ENCODE measurements at regions not wholly inside any gene's neighbourhood (a gene's known extent, or its start where the extent isn't known, plus 50 kb on each side); places are given as distances from the start of the nearest gene placed in this dataset.
"Not testable (repeated sequence)": the region's sequence is repeated elsewhere in the genome, so short reads cannot be mapped to it uniquely, and the experiment has no call there.

GRCh38 chr20:43352996-43353395, 104.7 kb upstream of the SRSF6 start:
- Histone ChIP-seq H3K9me3 (ENCODE audit: control insufficient read depth in 2 of 3, insufficient read depth in 1 of 3, low read length in 3 of 3) (no peaks in the 10 kb centered on the region), H3K36me3 (ENCODE audit: control insufficient read depth in 2 of 3, insufficient read depth in 3 of 3, low read length in 3 of 3) (no peaks in the 10 kb centered on the region), H3K9ac (ENCODE audit: low read length in 3 of 3) (no peak overlapping the region), H3K27me3 (ENCODE audit: control insufficient read depth, insufficient read depth, low read length) (no peaks in the 10 kb centered on the region), H3K4me1 (ENCODE audit: control insufficient read depth in 2 of 3, insufficient read depth in 2 of 3, low read depth in 1 of 3, low read length in 3 of 3) (no peaks in the 10 kb centered on the region), H3K27ac (ENCODE audit: low read depth in 2 of 2, low read length in 2 of 2) (no peak overlapping the region), H3K4me3 (ENCODE audit: low read length in 3 of 3) (no peak overlapping the region)
- no peak for DNase-seq
- no peak for FAIRE-seq
- intact Hi-C loops (cut with DNase I) = no loop called here
- no peak for TF ChIP-seq CTCF (IDR thresholded peaks at IDR 0.05; ENCODE audit: borderline replicate concordance, extremely low read depth, insufficient read depth)

- FAIRE-seq; H3K4me1 ChIP-seq (ENCODE audit: control insufficient read depth in 2 of 3, insufficient read depth in 2 of 3, low read depth in 1 of 3, low read length in 3 of 3); H3K9ac ChIP-seq (ENCODE audit: low read length in 3 of 3); H3K4me3 ChIP-seq (ENCODE audit: low read length in 3 of 3); DNase-seq; H3K27ac ChIP-seq (ENCODE audit: low read depth in 2 of 2, low read length in 2 of 2); intact Hi-C loops (cut with DNase I); H3K36me3 ChIP-seq (ENCODE audit: control insufficient read depth in 2 of 3, insufficient read depth in 3 of 3, low read length in 3 of 3); H3K27me3 ChIP-seq (ENCODE audit: control insufficient read depth, insufficient read depth, low read length); H3K9me3 ChIP-seq (ENCODE audit: control insufficient read depth in 2 of 3, insufficient read depth in 1 of 3, low read length in 3 of 3): not testable (repeated sequence)
These were observed 107.0 kb upstream of the SRSF6 start for GRCh38 chr20:43350694-43351093.

- no peak for FAIRE-seq
- no peak overlapping the region for H3K27ac ChIP-seq (ENCODE audit: low read depth in 2 of 2, low read length in 2 of 2)
- TF ChIP-seq CTCF (IDR thresholded peaks at IDR 0.05; ENCODE audit: borderline replicate concordance, extremely low read depth, insufficient read depth) = no peak
- no peaks in the 10 kb centered on the region for H3K27me3 ChIP-seq (ENCODE audit: control insufficient read depth, insufficient read depth, low read length)
- H3K36me3 ChIP-seq (ENCODE audit: control insufficient read depth in 2 of 3, insufficient read depth in 3 of 3, low read length in 3 of 3) = no peaks in the 10 kb centered on the region
- H3K9ac ChIP-seq (ENCODE audit: low read length in 3 of 3) = no peak overlapping the region
- DNase-seq = no peak
- H3K9me3 ChIP-seq (ENCODE audit: control insufficient read depth in 2 of 3, insufficient read depth in 1 of 3, low read length in 3 of 3) = peaks cover 0 to 1% (median 0%) of the 10 kb centered on the region in 3 donors
- intact Hi-C loops (cut with DNase I) = no loop called here
- H3K4me3 ChIP-seq (ENCODE audit: low read length in 3 of 3) = no peak overlapping the region
- H3K4me1 ChIP-seq (ENCODE audit: control insufficient read depth in 2 of 3, insufficient read depth in 2 of 3, low read depth in 1 of 3, low read length in 3 of 3) = no peaks in the 10 kb centered on the region
These were observed 107.9 kb upstream of the SRSF6 start for GRCh38 chr20:43349841-43350240.

DNA sequence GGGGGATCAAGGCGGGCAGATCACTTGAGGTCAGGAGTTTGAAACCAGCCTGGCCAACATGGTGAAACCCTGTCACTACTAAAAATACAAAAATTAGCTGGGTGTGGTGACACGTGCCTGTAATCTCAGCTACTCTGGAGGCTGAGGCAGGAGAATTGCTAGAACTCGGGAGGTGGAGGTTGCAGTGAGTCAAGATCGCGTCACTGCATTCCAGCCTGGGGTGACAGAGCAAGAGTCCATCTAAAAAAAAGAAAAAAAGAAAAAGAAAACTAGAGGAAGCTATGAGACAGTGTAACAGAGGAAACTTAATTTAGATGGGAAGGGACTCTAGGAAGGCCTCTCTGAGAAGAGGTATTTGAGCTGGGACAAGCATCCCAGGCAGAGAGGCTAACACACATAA, 109.9 kb upstream of the SRSF6 start:
- H3K4me3 ChIP-seq (ENCODE audit: low read length in 3 of 3); H3K27me3 ChIP-seq (ENCODE audit: control insufficient read depth, insufficient read depth, low read length); DNase-seq; H3K9me3 ChIP-seq (ENCODE audit: control insufficient read depth in 2 of 3, insufficient read depth in 1 of 3, low read length in 3 of 3); H3K4me1 ChIP-seq (ENCODE audit: control insufficient read depth in 2 of 3, insufficient read depth in 2 of 3, low read depth in 1 of 3, low read length in 3 of 3); H3K36me3 ChIP-seq (ENCODE audit: control insufficient read depth in 2 of 3, insufficient read depth in 3 of 3, low read length in 3 of 3); intact Hi-C loops (cut with DNase I); H3K27ac ChIP-seq (ENCODE audit: low read depth in 2 of 2, low read length in 2 of 2); FAIRE-seq; H3K9ac ChIP-seq (ENCODE audit: low read length in 3 of 3): not testable (repeated sequence)

- Histone ChIP-seq H3K27me3 (ENCODE audit: control insufficient read depth, insufficient read depth, low read length) (no peaks in the 10 kb centered on the region), H3K27ac (ENCODE audit: low read depth in 2 of 2, low read length in 2 of 2) (no peak overlapping the region), H3K4me3 (ENCODE audit: low read length in 3 of 3) (no peak overlapping the region), H3K9me3 (ENCODE audit: control insufficient read depth in 2 of 3, insufficient read depth in 1 of 3, low read length in 3 of 3) (peaks cover 0 to 5% (median 5%) of the 10 kb centered on the region in 3 donors), H3K9ac (ENCODE audit: low read length in 3 of 3) (no peak overlapping the region), H3K36me3 (ENCODE audit: control insufficient read depth in 2 of 3, insufficient read depth in 3 of 3, low read length in 3 of 3) (no peaks in the 10 kb centered on the region), H3K4me1 (ENCODE audit: control insufficient read depth in 2 of 3, insufficient read depth in 2 of 3, low read depth in 1 of 3, low read length in 3 of 3) (no peaks in the 10 kb centered on the region)
- intact Hi-C loops (cut with DNase I) = no loop called here
- DNase-seq (no peak), FAIRE-seq (no peak)
- no peak for TF ChIP-seq CTCF (IDR thresholded peaks at IDR 0.05; ENCODE audit: borderline replicate concordance, extremely low read depth, insufficient read depth)
These were observed 112.0 kb upstream of the SRSF6 start for GRCh38 chr20:43345676-43346075.
